ENCODE measurements at regions not wholly inside any gene's neighbourhood (a gene's known extent, or its start where the extent isn't known, plus 50 kb on each side); places are given as distances from the start of the nearest gene placed in this dataset.

- DNase-seq (ENCODE audit: extremely low read depth, low read depth): no peak
- TF ChIP-seq CTCF (IDR thresholded peaks at IDR 0.05; ENCODE audit: low read depth, low read length, missing control alignments): no peak
- H3K4me3 ChIP-seq (replicated peaks; ENCODE audit: low read depth, low read length): no peak overlapping the region
Measured at GRCh38 chr20:57890202-57890800, 180.5 kb upstream of the PMEPA1 start.

- DNase-seq (ENCODE audit: extremely low read depth, low read depth): no peak
- H3K4me3 ChIP-seq (replicated peaks; ENCODE audit: low read depth, low read length): no peak overlapping the region
- no peak for TF ChIP-seq CTCF (IDR thresholded peaks at IDR 0.05; ENCODE audit: low read depth, low read length, missing control alignments)
Measured at GRCh38 chr20:57888591-57888990, 178.8 kb upstream of the PMEPA1 start.

- no peak for DNase-seq (ENCODE audit: extremely low read depth, low read depth)
- no peak overlapping the region for H3K4me3 ChIP-seq (replicated peaks; ENCODE audit: low read depth, low read length)
- TF ChIP-seq CTCF (IDR thresholded peaks at IDR 0.05; ENCODE audit: low read depth, low read length, missing control alignments): no peak
Measured at GRCh38 chr20:57884956-57885355, 175.1 kb upstream of the PMEPA1 start.

GRCh38 chr20:57883761-57884160, 173.9 kb upstream of the PMEPA1 start:
- no peak for TF ChIP-seq CTCF (IDR thresholded peaks at IDR 0.05; ENCODE audit: low read depth, low read length, missing control alignments)
- no peak for DNase-seq (ENCODE audit: extremely low read depth, low read depth)
- H3K4me3 ChIP-seq (replicated peaks; ENCODE audit: low read depth, low read length): no peak overlapping the region

GRCh38 chr20:57883224-57883623, 173.4 kb upstream of the PMEPA1 start:
- no peak overlapping the region for H3K4me3 ChIP-seq (replicated peaks; ENCODE audit: low read depth, low read length)
- no peak for DNase-seq (ENCODE audit: extremely low read depth, low read depth)
- no peak for TF ChIP-seq CTCF (IDR thresholded peaks at IDR 0.05; ENCODE audit: low read depth, low read length, missing control alignments)

GRCh38 chr20:57882451-57883161, 172.8 kb upstream of the PMEPA1 start:
- no peak overlapping the region for H3K4me3 ChIP-seq (replicated peaks; ENCODE audit: low read depth, low read length)
- DNase-seq (ENCODE audit: extremely low read depth, low read depth): no peak
- TF ChIP-seq CTCF (IDR thresholded peaks at IDR 0.05; ENCODE audit: low read depth, low read length, missing control alignments): no peak

All from HFF-Myc (cell line).